NCI-H446 treated with DMSO at 0.1 percent for 48 hours (cell line): ENCODE measurements at regions not wholly inside any gene's neighbourhood (a gene's known extent, or its start where the extent isn't known, plus 50 kb on each side); places are given as distances from the start of the nearest gene placed in this dataset.
"Not testable (repeated sequence)": the region's sequence is repeated elsewhere in the genome, so short reads cannot be mapped to it uniquely, and the experiment has no call there.

ENCODE experiments used
- DNase-seq: peaks from one replicate; lab custom pipeline; 2025; lab: John Stamatoyannopoulos, UW

DNA sequence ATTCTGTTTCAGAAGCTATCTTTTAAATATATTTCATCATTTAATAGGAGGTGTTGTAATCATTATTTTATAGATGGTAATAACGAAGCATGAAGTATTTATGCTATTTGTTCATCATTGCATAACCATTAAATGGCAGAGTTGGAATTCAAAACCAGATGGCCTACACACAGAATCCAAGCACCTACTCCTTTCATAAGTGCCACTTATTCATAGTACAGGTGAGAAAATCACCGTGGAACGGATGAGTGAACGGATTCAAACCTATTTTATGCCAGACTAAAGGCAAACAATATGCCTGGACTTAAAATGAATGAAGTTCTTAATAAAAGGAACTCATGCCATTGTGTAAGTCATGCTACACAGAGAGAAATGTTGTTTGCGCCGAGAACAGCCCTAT lies 397.9 kb upstream of the ADGRB3 start:
- DNase-seq: no peak

DNA sequence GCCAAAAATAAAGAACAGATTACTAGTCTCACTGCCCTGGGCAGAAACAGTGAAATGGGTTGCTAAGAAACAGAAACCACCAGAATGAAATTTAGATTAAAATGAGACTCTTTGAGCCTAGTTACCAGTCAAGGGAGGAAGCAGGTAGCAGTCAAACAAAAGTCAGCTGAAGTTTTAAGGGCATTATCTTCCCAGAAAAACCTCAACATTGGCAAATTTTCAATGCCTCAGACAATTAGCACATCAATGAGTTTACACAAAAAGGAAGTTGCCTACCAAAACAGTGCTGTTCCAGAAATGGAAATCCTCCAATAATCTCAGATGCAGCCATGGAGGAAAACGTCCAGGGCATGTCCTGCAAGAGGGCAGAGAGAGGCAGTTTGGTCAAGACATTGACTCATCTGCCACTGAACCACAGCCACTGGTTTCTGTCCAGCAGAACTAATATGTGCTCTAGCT lies 399.7 kb upstream of the ADGRB3 start:
- DNase-seq: no peak

- no peak for DNase-seq
These were observed 401.5 kb upstream of the ADGRB3 start for GRCh38 chr6:68233623-68234022.

GRCh38 chr6:68229566-68229965 lies 405.5 kb upstream of the ADGRB3 start:
- no peak for DNase-seq

GRCh38 chr6:68226460-68226859 lies 408.6 kb upstream of the ADGRB3 start:
- no peak for DNase-seq

GRCh38 chr6:68225729-68226128 lies 409.4 kb upstream of the ADGRB3 start:
- no peak for DNase-seq

- DNase-seq: no peak
These were observed 423.8 kb upstream of the ADGRB3 start for GRCh38 chr6:68211242-68211795.

GRCh38 chr6:68207612-68208011 lies 427.5 kb upstream of the ADGRB3 start:
- not testable (repeated sequence) for DNase-seq

DNA sequence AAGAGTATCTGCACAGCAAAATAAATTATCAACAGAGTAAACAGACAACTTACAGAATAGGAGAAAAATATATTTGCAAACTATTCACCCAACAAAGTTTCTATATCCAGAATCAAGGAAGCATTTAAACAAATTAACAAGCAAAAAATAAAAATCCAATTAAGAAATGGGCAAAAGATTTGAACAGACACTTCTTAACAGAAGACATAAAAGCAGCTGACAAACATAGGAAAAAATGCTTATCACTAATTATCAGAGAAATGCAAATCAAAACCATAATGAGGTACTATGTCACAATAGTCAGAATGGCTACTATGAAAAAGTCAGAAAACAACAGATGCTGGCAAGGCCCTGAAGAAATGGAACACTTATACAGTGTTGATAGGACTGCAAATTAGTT lies 434.2 kb upstream of the ADGRB3 start:
- no peak for DNase-seq

- DNase-seq: no peak
These were observed 437.7 kb upstream of the ADGRB3 start for GRCh38 chr6:68197356-68197755.

DNA sequence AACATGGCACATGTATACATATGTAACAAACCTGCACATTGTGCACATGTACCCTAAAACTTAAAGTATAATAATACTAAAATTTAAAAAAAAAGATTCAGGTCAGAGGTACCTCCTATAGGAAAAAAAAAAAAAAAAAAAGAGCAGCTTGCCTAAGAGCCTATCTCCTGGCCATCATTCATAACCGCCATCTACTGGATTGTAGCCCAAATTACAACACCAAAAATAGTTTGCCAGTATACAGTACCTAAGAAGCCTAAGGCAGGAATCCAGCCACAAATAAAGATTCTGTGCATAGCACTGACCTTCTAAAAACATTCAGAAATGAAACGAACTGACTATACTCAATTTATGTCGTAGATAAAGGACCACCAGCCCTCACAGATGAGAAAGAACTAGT lies 438.4 kb upstream of the ADGRB3 start:
- DNase-seq: no peak

GRCh38 chr6:68195753-68196152 lies 439.3 kb upstream of the ADGRB3 start:
- DNase-seq: not testable (repeated sequence)

DNA sequence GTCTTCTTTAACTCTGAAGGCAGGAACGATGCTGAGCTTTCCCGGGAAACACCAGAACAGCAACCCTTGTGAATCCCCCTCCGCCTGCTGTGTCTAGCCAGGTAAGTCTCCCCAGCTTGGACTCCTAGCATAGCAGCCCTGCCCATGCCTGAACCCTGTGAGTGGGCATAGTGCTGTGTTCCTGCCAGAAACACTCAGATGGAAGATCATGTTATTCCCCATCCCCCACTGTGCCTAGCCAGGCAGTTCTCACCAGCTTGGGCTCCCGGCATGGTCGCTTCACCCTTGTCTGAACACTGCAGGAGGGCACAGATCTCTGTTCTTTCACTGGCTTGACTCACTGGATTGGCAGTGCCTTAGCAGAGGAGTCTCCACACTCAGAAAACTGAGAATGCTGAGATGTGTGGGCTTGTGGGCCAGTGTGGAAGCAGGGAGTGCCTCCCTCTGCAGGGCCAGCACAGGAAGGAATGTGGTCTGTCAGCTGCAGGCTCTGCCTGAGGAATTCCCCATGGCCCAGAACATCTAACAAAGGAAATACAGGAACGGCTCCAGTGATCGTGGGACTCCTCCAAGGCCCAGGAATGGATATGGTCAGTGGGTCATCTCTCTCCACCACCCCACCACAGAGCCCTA lies 440.1 kb upstream of the ADGRB3 start:
- no peak for DNase-seq

DNA sequence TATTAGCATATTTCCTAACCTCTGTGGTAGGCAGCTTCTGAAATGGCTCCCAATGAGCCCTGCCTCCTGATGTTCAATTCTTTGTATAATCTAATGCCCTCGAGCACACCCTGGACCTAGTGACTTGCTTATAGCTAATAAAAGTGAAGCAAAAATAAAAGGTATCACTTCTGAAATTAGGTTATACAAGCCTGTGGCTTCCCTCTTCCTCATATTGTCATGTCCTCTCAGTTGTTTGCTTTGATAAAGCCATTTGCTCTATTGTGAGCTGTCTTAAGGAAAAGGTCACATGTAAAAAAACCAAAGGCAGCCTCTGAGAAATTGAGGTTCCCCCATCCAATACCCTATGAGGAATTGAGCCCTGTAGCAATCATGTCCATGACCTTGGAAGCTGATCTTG lies 442.1 kb upstream of the ADGRB3 start:
- DNase-seq: no peak

- DNase-seq: no peak
These were observed 445.8 kb upstream of the ADGRB3 start for GRCh38 chr6:68189217-68189815.

- no peak for DNase-seq
These were observed 448.2 kb upstream of the ADGRB3 start for GRCh38 chr6:68186870-68187269.

GRCh38 chr6:68182386-68182785 lies 452.7 kb upstream of the ADGRB3 start:
- DNase-seq: no peak

DNA sequence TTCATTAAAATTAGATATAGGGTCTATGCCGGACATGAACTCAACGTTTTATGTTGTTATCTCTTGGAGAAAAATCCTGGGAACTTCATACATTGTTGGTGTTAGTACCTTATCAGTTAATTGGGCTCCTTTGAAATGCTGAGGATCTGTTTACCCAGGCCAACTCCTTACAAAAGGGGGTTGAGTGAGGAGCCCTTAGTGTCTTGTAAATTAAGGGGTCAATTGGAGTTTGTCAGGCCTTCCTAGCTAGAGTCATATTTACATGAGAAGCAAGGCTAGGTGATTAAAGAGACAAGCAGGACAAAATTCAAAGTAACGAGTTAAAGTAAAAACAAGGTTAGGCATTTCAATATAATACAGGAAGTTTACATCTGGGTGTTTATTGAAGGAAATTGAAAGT lies 454.1 kb upstream of the ADGRB3 start:
- not testable (repeated sequence) for DNase-seq

GRCh38 chr6:68173616-68174015 lies 461.5 kb upstream of the ADGRB3 start:
- DNase-seq: no peak

GRCh38 chr6:68169922-68170321 lies 465.2 kb upstream of the ADGRB3 start:
- no peak for DNase-seq

GRCh38 chr6:68167604-68168003 lies 467.5 kb upstream of the ADGRB3 start:
- DNase-seq: no peak

DNA sequence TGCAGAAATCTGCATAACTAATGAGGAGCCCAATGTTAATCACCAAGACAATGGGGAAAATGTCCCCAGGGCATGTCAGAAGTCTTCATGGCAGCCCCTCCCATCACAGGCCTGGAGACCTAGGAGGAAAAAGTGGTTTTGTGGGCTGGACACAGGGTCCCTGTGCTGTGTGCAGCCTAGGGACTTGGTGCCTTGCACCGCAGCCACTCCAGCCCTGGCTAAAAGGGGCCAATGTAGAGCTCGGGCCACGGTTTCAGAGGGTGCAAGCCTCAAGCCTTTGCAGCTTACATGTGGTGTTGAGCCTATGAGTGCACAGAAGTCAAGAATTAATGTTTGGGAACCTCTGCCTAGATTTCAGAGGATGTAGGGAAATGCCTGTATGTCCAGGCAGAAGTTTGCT lies 474.3 kb upstream of the ADGRB3 start:
- not testable (repeated sequence) for DNase-seq

DNA sequence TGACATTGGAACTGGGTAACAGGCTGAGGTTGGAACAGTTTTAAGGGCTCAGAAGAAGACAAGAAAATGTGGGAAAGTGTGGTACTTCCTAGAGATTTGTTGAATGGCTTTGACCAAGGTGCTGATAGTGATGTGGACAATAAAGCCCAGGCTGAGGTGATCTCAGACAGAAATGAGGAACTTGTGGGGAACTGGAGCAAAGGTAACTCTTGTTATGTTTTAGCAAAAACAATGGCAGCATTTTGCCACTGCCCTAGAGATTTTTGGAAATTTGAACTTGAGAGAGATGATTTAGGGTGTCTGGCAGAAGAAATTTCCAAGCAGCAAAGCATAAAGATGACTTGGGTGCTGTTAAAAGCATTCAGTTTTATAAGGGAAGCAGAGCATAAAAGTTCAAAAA lies 474.7 kb upstream of the ADGRB3 start:
- no peak for DNase-seq

DNA sequence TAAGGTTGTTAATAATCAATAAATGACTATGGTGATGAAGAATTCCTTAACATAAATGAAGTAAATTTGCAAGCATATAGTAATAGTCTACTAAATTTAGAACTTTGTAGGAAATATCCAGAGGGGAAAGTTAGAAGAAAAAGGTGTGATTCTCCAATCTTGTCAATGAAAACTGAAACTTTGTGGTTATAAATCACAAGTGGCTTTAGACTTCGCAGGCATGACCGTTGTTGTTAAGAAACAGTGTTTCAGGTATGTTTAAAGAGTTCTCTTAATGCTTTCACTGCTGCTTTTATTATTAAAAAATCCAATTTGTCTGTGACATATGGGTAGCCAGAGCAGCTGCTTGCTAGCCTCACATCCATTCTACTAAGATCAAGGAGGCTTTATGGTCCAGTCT lies 475.6 kb upstream of the ADGRB3 start:
- no peak for DNase-seq
